SK-N-SH (cell line): ENCODE measurements at regions not wholly inside any gene's neighbourhood (a gene's known extent, or its start where the extent isn't known, plus 50 kb on each side); places are given as distances from the start of the nearest gene placed in this dataset.

ENCODE experiments used
- ELF1 ChIP-seq: IDR thresholded peaks from 2 replicates; pipeline ENCODE4 v1.4.0; 2012
- EZH2phosphoT487 ChIP-seq: fragments of 200-600 bp; sonication (generic); IDR thresholded peaks from 2 replicates; pipeline ENCODE4 v1.6.1; 2017; ENCODE audit warnings: low read depth, mixed run types, mild to moderate bottlenecking, antibody characterized with exemption, moderate library complexity, borderline replicate concordance
- GATA2 ChIP-seq: sonication (generic); formaldehyde crosslinking; IDR thresholded peaks from 2 replicates; pipeline ENCODE4 v1.5.0; 2020; ENCODE audit warnings: mild to moderate bottlenecking, missing genetic modification reagents
- IRF3 ChIP-seq: fragments of 150-350 bp; IDR thresholded peaks from 2 replicates; pipeline ENCODE4 v1.6.1; 2016; ENCODE audit warnings: mild to moderate bottlenecking, low read depth, low read length
- JUND ChIP-seq: IDR thresholded peaks from 2 replicates; pipeline ENCODE4 v1.4.0; 2012
- MAX ChIP-seq: IDR thresholded peaks from 2 replicates; pipeline ENCODE4 v1.4.0; 2012; ENCODE audit warnings: low read depth
- NFIC ChIP-seq: IDR thresholded peaks from 2 replicates; pipeline ENCODE4 v1.4.0; 2012; ENCODE audit warnings: borderline replicate concordance
- POLR2AphosphoS5 ChIP-seq: IDR thresholded peaks from 2 replicates; pipeline ENCODE4 v1.6.1; 2012; ENCODE audit warnings: low read depth, low read length
- RCOR1 ChIP-seq: fragments of 150-350 bp; IDR thresholded peaks from 2 replicates; pipeline ENCODE4 v1.6.1; 2017; ENCODE audit warnings: antibody characterized with exemption, low read length
- RFX5 ChIP-seq: IDR thresholded peaks from 2 replicates; pipeline ENCODE4 v1.6.1; 2012; ENCODE audit warnings: mild to moderate bottlenecking, improper control_type of control experiment, low read length
- RXRA ChIP-seq: IDR thresholded peaks from 2 replicates; pipeline ENCODE4 v1.4.0; 2012; ENCODE audit warnings: low read depth, mild to moderate bottlenecking, borderline replicate concordance
- USF2 ChIP-seq: fragments of 150-350 bp; IDR thresholded peaks from 2 replicates; pipeline ENCODE4 v1.6.1; 2017; ENCODE audit warnings: antibody characterized with exemption, low read length, low read depth, borderline replicate concordance
- ZBTB33 ChIP-seq: IDR thresholded peaks from 2 replicates; pipeline ENCODE4 v1.4.0; 2012; ENCODE audit warnings: low read depth, borderline replicate concordance
- TF ChIP-seq, protein P1 (sequence below): fragments of 200-600 bp; sonication (generic); IDR thresholded peaks from 2 replicates; pipeline ENCODE4 v1.6.1; 2017; ENCODE audit warnings: antibody characterized with exemption, mild to moderate bottlenecking, moderate library complexity

GRCh38 chr7:47186316-47186715 lies 395.6 kb downstream of the TNS3 start:
- TF ChIP-seq GATA2 (no peak), IRF3 (no peak), POLR2AphosphoS5 (no peak), EZH2phosphoT487 (no peak), RFX5 (no peak), RXRA (no peak), RCOR1 (no peak), ZBTB33 (no peak), ELF1 (no peak), NFIC (no peak), USF2 (no peak), JUND (no peak), MAX (no peak)
- TF ChIP-seq, protein P1, sequence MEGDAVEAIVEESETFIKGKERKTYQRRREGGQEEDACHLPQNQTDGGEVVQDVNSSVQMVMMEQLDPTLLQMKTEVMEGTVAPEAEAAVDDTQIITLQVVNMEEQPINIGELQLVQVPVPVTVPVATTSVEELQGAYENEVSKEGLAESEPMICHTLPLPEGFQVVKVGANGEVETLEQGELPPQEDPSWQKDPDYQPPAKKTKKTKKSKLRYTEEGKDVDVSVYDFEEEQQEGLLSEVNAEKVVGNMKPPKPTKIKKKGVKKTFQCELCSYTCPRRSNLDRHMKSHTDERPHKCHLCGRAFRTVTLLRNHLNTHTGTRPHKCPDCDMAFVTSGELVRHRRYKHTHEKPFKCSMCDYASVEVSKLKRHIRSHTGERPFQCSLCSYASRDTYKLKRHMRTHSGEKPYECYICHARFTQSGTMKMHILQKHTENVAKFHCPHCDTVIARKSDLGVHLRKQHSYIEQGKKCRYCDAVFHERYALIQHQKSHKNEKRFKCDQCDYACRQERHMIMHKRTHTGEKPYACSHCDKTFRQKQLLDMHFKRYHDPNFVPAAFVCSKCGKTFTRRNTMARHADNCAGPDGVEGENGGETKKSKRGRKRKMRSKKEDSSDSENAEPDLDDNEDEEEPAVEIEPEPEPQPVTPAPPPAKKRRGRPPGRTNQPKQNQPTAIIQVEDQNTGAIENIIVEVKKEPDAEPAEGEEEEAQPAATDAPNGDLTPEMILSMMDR: no peak
